HEK293 (cell line): ENCODE measurements at regions not wholly inside any gene's neighbourhood (a gene's known extent, or its start where the extent isn't known, plus 50 kb on each side); places are given as distances from the start of the nearest gene placed in this dataset.

Source experiments
- CTCF ChIA-PET: fragments of 350-600 bp; formaldehyde crosslinking; extraction: SDS; loops from one replicate; lab custom pipeline; 2021; ENCODE audit warnings: antibody characterized with exemption; lab: Yijun Ruan, JAX
- POLR2A ChIA-PET: fragments of 300-600 bp; formaldehyde crosslinking; extraction: SDS; loops from one replicate; lab custom pipeline; 2020; ENCODE audit warnings: antibody characterized with exemption, inconsistent platforms; lab: Yijun Ruan, JAX
- H3K27ac ChIP-seq: fragments of 200-500 bp; sonication (Bioruptor generic); 2 replicates; pipeline ENCODE4 v1.5.1; 2014; ENCODE audit warnings: low read depth, low read length, control low read depth, inconsistent platforms; ENCODE audit errors: extremely low read depth
- H3K36me3 ChIP-seq, 2 experiments: fragments of 200-500 bp in 1 of 2; sonication (Bioruptor generic) in 1 of 2; 1 replicate in 1 of 2; 2 replicates in 1 of 2; pipeline ENCODE4 v1.5.1; 2014 to 2017; ENCODE audit warnings: inconsistent platforms in 2 of 2, low read length in 2 of 2; ENCODE audit not compliant: control insufficient read depth in 2 of 2, insufficient read depth in 1 of 2
- H3K4me1 ChIP-seq: fragments of 200-500 bp; sonication (Bioruptor generic); 2 replicates; pipeline ENCODE4 v1.5.1; 2014; ENCODE audit warnings: mild to moderate bottlenecking, low read length, inconsistent platforms; ENCODE audit not compliant: control insufficient read depth, insufficient read depth
- H3K4me3 ChIP-seq: 2 replicates; pipeline ENCODE4 v1.5.1; 2011; ENCODE audit warnings: low read depth, mild to moderate bottlenecking, control low read depth, low read length, moderate library complexity
- H3K9me3 ChIP-seq: fragments of 200-500 bp; sonication (Bioruptor generic); 2 replicates; pipeline ENCODE4 v1.5.1; 2014; ENCODE audit warnings: low read depth, low read length, inconsistent platforms; ENCODE audit not compliant: control insufficient read depth, insufficient read depth
- BCL11B ChIP-seq: fragments of 450-650 bp; formaldehyde crosslinking; IDR thresholded peaks from 2 replicates; pipeline ENCODE4 v1.5.1; 2016; ENCODE audit warnings: low read depth, missing biosample characterization, missing genetic modification characterization
- GLI4 ChIP-seq: fragments of 450-650 bp; formaldehyde crosslinking; IDR thresholded peaks from 2 replicates; pipeline ENCODE4 v1.5.1; 2016; ENCODE audit warnings: missing biosample characterization, missing genetic modification characterization
- SALL2 ChIP-seq: fragments of 450-650 bp; formaldehyde crosslinking; IDR thresholded peaks from 2 replicates; pipeline ENCODE4 v1.5.0; 2017; ENCODE audit warnings: missing biosample characterization, mild to moderate bottlenecking, missing genetic modification characterization, borderline replicate concordance
- WT1 ChIP-seq: fragments of 450-650 bp; formaldehyde crosslinking; IDR thresholded peaks from 2 replicates; pipeline ENCODE4 v1.5.1; 2016; ENCODE audit warnings: missing biosample characterization, missing genetic modification characterization
- ZNF146 ChIP-seq: fragments of 450-650 bp; formaldehyde crosslinking; IDR thresholded peaks from 2 replicates; pipeline ENCODE4 v1.5.1; 2016; ENCODE audit warnings: missing biosample characterization, missing genetic modification characterization
- ZNF211 ChIP-seq: fragments of 450-650 bp; formaldehyde crosslinking; IDR thresholded peaks from 2 replicates; pipeline ENCODE4 v1.5.1; 2016; ENCODE audit warnings: low read depth, missing biosample characterization, missing genetic modification characterization
- ZNF223 ChIP-seq: fragments of 450-650 bp; formaldehyde crosslinking; IDR thresholded peaks from 2 replicates; pipeline ENCODE4 v1.5.1; 2016; ENCODE audit warnings: missing biosample characterization, missing genetic modification characterization
- ZNF391 ChIP-seq: fragments of 450-650 bp; formaldehyde crosslinking; IDR thresholded peaks from 2 replicates; pipeline ENCODE4 v1.5.1; 2016; ENCODE audit warnings: low read depth, missing biosample characterization, missing genetic modification characterization, borderline replicate concordance
- ZNF621 ChIP-seq: fragments of 450-650 bp; formaldehyde crosslinking; IDR thresholded peaks from 2 replicates; pipeline ENCODE4 v1.5.1; 2017; ENCODE audit warnings: missing biosample characterization, missing genetic modification characterization
- TF ChIP-seq, protein P1 (sequence below): fragments of 450-650 bp; formaldehyde crosslinking; IDR thresholded peaks from 2 replicates; pipeline ENCODE4 v1.5.1; 2016; ENCODE audit warnings: missing biosample characterization, missing genetic modification characterization
- TF ChIP-seq, protein P2 (sequence below): fragments of 450-650 bp; formaldehyde crosslinking; IDR thresholded peaks from 2 replicates; pipeline ENCODE4 v1.5.1; 2017; ENCODE audit warnings: missing biosample characterization, missing genetic modification characterization
- TF ChIP-seq, protein P3 (sequence below): fragments of 450-650 bp; formaldehyde crosslinking; IDR thresholded peaks from 2 replicates; pipeline ENCODE4 v1.5.1; 2016; ENCODE audit warnings: missing biosample characterization, missing genetic modification characterization
- TF ChIP-seq, protein P4 (sequence below): fragments of 450-650 bp; formaldehyde crosslinking; IDR thresholded peaks from 2 replicates; pipeline ENCODE4 v1.5.1; 2016; ENCODE audit warnings: missing biosample characterization, missing genetic modification characterization
- TF ChIP-seq, protein P5 (sequence below): fragments of 450-650 bp; formaldehyde crosslinking; IDR thresholded peaks from 2 replicates; pipeline ENCODE4 v1.5.1; 2016; ENCODE audit warnings: missing biosample characterization, missing genetic modification characterization
- TF ChIP-seq, protein P6 (sequence below): fragments of 450-650 bp; formaldehyde crosslinking; IDR thresholded peaks from 2 replicates; pipeline ENCODE4 v1.5.1; 2016; ENCODE audit warnings: missing biosample characterization, missing genetic modification characterization
- TF ChIP-seq, protein P7 (sequence below): fragments of 450-650 bp; formaldehyde crosslinking; IDR thresholded peaks from 2 replicates; pipeline ENCODE4 v1.5.1; 2016; ENCODE audit warnings: missing biosample characterization, missing genetic modification characterization, low read depth

DNA sequence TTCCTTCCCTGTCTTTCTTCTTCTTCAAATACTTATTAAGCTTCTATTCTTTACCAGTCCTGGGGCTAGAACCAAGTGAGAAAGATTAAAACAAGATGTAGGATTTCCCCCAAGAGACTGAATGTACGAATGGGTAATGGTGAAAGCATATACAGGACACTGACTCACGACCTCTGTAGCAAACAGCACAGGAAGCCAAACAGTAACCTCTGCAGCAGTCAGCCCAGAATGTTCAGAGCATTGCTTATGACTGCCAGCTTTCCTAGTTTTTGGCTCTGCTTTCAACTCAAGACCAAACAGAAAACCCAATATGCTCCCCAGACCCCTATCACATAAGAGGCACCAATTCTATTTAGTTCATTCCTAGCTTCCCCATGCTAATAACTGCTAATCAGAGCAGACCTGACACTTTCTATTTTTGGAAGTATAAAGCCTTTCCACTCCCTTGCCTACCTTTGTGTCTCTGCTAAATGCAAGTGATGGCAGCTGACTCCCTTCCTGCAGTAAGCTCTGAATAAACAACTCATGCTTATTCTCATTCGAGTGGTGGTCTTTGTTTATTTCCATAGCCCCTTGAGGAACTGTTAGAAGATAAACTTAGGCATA is 690.6 kb downstream of the EPM2A start (continued):
- TF ChIP-seq, protein P1, sequence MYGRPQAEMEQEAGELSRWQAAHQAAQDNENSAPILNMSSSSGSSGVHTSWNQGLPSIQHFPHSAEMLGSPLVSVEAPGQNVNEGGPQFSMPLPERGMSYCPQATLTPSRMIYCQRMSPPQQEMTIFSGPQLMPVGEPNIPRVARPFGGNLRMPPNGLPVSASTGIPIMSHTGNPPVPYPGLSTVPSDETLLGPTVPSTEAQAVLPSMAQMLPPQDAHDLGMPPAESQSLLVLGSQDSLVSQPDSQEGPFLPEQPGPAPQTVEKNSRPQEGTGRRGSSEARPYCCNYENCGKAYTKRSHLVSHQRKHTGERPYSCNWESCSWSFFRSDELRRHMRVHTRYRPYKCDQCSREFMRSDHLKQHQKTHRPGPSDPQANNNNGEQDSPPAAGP: no peak

DNA sequence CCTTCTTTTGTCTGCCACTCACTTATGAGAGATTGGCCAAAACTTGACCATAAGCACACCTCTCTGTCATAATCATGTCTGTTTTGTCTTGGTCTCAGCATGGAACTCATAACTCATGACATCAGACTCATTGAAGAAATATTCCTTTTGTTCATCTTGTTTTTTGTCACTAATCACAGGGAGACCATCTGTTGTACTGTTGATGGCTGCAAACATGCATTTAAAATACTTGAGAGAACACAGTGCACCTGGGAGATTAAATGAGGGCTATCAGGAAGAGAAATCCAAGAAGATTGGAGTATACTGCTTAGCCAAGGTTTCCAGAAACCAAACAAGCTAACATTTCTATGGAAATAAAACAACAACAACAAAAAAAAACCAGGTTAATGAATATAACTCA is 689.7 kb downstream of the EPM2A start:
- Histone ChIP-seq H3K4me3 (no peak overlapping the region), H3K36me3 (no peaks in the 10 kb centered on the region), H3K4me1 (no peaks in the 10 kb centered on the region), H3K27ac (no peak overlapping the region), H3K9me3 (no peaks in the 10 kb centered on the region; the same call in 1 of the 2 replicates)
- POLR2A ChIA-PET: no interaction called here
- TF ChIP-seq, protein P2, sequence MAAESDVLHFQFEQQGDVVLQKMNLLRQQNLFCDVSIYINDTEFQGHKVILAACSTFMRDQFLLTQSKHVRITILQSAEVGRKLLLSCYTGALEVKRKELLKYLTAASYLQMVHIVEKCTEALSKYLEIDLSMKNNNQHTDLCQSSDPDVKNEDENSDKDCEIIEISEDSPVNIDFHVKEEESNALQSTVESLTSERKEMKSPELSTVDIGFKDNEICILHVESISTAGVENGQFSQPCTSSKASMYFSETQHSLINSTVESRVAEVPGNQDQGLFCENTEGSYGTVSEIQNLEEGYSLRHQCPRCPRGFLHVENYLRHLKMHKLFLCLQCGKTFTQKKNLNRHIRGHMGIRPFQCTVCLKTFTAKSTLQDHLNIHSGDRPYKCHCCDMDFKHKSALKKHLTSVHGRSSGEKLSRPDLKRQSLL (tag by site-specific recombination): no peak
- TF ChIP-seq, protein P3, sequence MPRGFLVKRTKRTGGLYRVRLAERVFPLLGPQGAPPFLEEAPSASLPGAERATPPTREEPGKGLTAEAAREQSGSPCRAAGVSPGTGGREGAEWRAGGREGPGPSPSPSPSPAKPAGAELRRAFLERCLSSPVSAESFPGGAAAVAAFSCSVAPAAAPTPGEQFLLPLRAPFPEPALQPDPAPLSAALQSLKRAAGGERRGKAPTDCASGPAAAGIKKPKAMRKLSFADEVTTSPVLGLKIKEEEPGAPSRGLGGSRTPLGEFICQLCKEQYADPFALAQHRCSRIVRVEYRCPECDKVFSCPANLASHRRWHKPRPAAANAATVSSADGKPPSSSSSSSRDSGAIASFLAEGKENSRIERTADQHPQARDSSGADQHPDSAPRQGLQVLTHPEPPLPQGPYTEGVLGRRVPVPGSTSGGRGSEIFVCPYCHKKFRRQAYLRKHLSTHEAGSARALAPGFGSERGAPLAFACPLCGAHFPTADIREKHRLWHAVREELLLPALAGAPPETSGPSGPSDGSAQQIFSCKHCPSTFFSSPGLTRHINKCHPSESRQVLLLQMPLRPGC (tag by site-specific recombination): no peak
- TF ChIP-seq, protein P4, sequence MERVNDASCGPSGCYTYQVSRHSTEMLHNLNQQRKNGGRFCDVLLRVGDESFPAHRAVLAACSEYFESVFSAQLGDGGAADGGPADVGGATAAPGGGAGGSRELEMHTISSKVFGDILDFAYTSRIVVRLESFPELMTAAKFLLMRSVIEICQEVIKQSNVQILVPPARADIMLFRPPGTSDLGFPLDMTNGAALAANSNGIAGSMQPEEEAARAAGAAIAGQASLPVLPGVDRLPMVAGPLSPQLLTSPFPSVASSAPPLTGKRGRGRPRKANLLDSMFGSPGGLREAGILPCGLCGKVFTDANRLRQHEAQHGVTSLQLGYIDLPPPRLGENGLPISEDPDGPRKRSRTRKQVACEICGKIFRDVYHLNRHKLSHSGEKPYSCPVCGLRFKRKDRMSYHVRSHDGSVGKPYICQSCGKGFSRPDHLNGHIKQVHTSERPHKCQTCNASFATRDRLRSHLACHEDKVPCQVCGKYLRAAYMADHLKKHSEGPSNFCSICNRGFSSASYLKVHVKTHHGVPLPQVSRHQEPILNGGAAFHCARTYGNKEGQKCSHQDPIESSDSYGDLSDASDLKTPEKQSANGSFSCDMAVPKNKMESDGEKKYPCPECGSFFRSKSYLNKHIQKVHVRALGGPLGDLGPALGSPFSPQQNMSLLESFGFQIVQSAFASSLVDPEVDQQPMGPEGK (tag by site-specific recombination): no peak
- no peak for TF ChIP-seq ZNF223 (tag by site-specific recombination)
- TF ChIP-seq ZNF391 (tag by site-specific recombination): no peak
- no peak for TF ChIP-seq SALL2 (tag by site-specific recombination)
- no peak for TF ChIP-seq ZNF211 (tag by site-specific recombination)
- TF ChIP-seq, protein P5, sequence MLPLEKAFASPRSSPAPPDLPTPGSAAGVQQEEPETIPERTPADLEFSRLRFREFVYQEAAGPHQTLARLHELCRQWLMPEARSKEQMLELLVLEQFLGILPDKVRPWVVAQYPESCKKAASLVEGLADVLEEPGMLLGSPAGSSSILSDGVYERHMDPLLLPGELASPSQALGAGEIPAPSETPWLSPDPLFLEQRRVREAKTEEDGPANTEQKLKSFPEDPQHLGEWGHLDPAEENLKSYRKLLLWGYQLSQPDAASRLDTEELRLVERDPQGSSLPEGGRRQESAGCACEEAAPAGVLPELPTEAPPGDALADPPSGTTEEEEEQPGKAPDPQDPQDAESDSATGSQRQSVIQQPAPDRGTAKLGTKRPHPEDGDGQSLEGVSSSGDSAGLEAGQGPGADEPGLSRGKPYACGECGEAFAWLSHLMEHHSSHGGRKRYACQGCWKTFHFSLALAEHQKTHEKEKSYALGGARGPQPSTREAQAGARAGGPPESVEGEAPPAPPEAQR (tag by site-specific recombination): no peak
- CTCF ChIA-PET: no interaction called here

DNA sequence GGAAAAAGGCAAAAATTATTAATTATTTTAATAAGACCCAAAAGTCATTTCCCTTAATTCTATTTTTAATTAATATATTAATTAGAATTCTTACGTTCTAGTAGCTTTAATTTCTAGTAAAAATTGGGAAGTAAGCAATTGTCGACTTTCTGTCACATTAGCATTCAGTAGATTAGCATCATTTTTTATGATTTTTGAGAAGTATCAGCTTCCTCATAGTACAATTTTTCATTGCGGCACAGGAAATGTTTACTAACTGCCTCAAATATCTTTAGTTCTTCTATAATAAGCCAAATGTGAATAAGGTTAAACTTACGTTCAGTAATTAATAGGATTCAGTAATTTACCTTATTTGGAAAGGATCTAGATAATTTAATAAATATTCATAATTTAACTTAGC is 687.4 kb downstream of the EPM2A start:
- Histone ChIP-seq H3K27ac (no peak overlapping the region), H3K36me3 (no peaks in the 10 kb centered on the region), H3K9me3 (no peaks in the 10 kb centered on the region), H3K4me1 (no peaks in the 10 kb centered on the region), H3K4me3 (no peak overlapping the region)
- no peak for TF ChIP-seq WT1 (tag by site-specific recombination)
- CTCF ChIA-PET: interaction anchor here (0.8 kb wide), 1 partner anchor 157 kb away, joined by 3 read pairs; no protein-coding TSS in a partner anchor
- POLR2A ChIA-PET: no interaction called here

DNA sequence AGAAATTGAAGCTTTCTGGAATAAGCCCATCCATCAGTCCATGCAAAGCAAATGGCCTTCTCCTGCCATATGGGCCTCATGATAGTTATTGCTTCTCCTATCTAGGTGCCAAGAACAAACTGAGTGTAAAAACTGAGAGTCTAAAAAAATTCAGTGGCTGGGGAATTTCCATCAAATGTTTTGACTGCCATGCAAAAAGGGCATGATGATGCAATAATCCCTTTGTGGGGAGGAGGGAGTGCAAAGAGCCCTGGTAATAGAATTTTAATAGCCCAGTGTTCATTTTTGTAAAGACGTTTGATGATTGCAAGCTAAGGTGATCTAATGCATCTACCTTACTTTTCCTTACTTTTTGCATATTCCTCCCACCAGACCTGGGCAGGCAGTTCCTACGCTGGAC is 683.7 kb downstream of the EPM2A start:
- ChIA-PET POLR2A (no interaction called here), CTCF (interaction anchor here (1.1 kb wide), 1 partner anchor 20 kb away, joined by 3 read pairs; no protein-coding TSS in a partner anchor)
- no peaks in the 10 kb centered on the region for H3K9me3 ChIP-seq
- TF ChIP-seq ZNF621 (tag by site-specific recombination) (no peak), GLI4 (no peak), BCL11B (tag by site-specific recombination) (no peak), ZNF146 (tag by site-specific recombination) (no peak)
- TF ChIP-seq, protein P6, sequence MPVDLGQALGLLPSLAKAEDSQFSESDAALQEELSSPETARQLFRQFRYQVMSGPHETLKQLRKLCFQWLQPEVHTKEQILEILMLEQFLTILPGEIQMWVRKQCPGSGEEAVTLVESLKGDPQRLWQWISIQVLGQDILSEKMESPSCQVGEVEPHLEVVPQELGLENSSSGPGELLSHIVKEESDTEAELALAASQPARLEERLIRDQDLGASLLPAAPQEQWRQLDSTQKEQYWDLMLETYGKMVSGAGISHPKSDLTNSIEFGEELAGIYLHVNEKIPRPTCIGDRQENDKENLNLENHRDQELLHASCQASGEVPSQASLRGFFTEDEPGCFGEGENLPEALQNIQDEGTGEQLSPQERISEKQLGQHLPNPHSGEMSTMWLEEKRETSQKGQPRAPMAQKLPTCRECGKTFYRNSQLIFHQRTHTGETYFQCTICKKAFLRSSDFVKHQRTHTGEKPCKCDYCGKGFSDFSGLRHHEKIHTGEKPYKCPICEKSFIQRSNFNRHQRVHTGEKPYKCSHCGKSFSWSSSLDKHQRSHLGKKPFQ (tag by site-specific recombination): no peak
- TF ChIP-seq, protein P7, sequence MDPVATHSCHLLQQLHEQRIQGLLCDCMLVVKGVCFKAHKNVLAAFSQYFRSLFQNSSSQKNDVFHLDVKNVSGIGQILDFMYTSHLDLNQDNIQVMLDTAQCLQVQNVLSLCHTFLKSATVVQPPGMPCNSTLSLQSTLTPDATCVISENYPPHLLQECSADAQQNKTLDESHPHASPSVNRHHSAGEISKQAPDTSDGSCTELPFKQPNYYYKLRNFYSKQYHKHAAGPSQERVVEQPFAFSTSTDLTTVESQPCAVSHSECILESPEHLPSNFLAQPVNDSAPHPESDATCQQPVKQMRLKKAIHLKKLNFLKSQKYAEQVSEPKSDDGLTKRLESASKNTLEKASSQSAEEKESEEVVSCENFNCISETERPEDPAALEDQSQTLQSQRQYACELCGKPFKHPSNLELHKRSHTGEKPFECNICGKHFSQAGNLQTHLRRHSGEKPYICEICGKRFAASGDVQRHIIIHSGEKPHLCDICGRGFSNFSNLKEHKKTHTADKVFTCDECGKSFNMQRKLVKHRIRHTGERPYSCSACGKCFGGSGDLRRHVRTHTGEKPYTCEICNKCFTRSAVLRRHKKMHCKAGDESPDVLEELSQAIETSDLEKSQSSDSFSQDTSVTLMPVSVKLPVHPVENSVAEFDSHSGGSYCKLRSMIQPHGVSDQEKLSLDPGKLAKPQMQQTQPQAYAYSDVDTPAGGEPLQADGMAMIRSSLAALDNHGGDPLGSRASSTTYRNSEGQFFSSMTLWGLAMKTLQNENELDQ: no peak

More for the DNA sequence above, 683.7 kb downstream of the EPM2A start:
- H3K4me1 ChIP-seq: no peaks in the 10 kb centered on the region
- H3K27ac ChIP-seq: no peak overlapping the region
- H3K4me3 ChIP-seq: no peak overlapping the region
- H3K36me3 ChIP-seq: no peaks in the 10 kb centered on the region
